Psoas muscle (tissue), 7 donors: ENCODE measurements at regions not wholly inside any gene's neighbourhood (a gene's known extent, or its start where the extent isn't known, plus 50 kb on each side); places are given as distances from the start of the nearest gene placed in this dataset.
A peak's percentile ranks its signal among the peaks of the same experiment; 100 is the strongest.

Source experiments
- ATAC-seq, 4 donors: fragments of 200-7000 bp; cut with Tn5 transposase; one replicate each; pipeline ENCODE4 v1.9.1; 2020; ENCODE audit warnings: moderate library complexity in 3 of 4, mild to moderate bottlenecking in 2 of 4
- DNase-seq, 2 donors: peaks; one replicate each; pipeline ENCODE4 v3.0.0-alpha.2; 2020
- H3K27ac ChIP-seq: fragments of 200-600 bp; one replicate; pipeline ENCODE4 v1.8.0; 2022
- H3K27me3 ChIP-seq, 3 donors: fragments of 200-600 bp in 1 of 3; one replicate each; pipeline versions ENCODE4 v1.6.1 to v1.8.0; 2013 to 2022; ENCODE audit warnings: low read length in 2 of 3, mild to moderate bottlenecking in 2 of 3, moderate library complexity in 1 of 3; ENCODE audit not compliant: insufficient read depth in 3 of 3
- H3K36me3 ChIP-seq, 2 donors: fragments of 200-600 bp in 1 of 2; one replicate each; pipeline versions ENCODE4 v1.6.1 to v1.8.0; 2013 to 2022; ENCODE audit warnings: low read depth in 1 of 2, mild to moderate bottlenecking in 1 of 2, moderate library complexity in 1 of 2; ENCODE audit not compliant: insufficient read depth in 1 of 2
- H3K4me1 ChIP-seq: fragments of 200-600 bp; one replicate; pipeline ENCODE4 v1.8.0; 2022
- H3K4me3 ChIP-seq: fragments of 200-600 bp; one replicate; pipeline ENCODE4 v1.8.0; 2022; ENCODE audit warnings: mild to moderate bottlenecking
- H3K9me3 ChIP-seq: fragments of 200-600 bp; one replicate; pipeline ENCODE4 v1.8.0; 2022
- WGBS, 3 donors: extraction: QIAGEN DNeasy Blood & Tissue Kit; methylation state at CpG; one replicate each; pipeline versions ENCODE4 v1.1.6 to v1.1.7; 2013; 5-methylcytosine and 5-hydroxymethylcytosine counted together
- intact Hi-C, 2 donors: fragments of 100-400 bp; cut with DNase I; formaldehyde crosslinking; loops; one replicate each; pipeline versions ENCODE4 v1.11.0 to v1.14.2; 2022
- TF ChIP-seq, protein P1 (sequence below): fragments of 200-600 bp; IDR thresholded peaks from one replicate; pipeline ENCODE4 v1.8.0; 2022; ENCODE audit warnings: antibody characterized with exemption
- donor health status: healthy with polysubstance abuse.
- donor health status: DM: no; HTN: no; CAD: no; lungs with moderate emphysema.
- donor health status: Bipolar disorder and iron deficiency.
- donor health status: healthy.
- donor health status: DM: yes; HTN: yes; CAD: no.
- donor health status: DM: no; HTN: no; CAD: no.
- donor health status: DM: yes; HTN: yes; CAD: no.

DNA sequence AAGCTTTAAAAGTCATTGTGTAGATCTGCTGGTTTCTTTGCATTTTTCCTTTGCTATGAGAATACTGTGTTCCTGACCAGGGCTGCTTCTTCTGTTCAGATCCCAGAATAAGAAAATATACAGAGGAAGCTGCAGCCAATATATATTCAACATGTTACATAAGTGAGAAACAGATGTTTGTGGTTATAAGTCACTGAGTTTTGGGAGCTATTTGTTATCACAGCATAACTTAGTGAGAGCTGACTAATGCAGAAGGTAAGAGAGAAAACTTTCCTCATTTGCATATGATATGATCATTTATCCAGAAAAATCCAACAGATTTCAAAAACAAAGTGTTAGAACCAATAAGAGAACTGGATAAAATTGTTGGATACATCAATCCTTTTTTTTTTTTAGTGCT is 136.3 kb upstream of the NR3C1 start:
- no peak for ATAC-seq
- Histone ChIP-seq H3K4me1 (peaks cover 19% of the 10 kb centered on the region), H3K36me3 (no peaks in the 10 kb centered on the region), H3K9me3 (no peaks in the 10 kb centered on the region), H3K4me3 (no peak overlapping the region), H3K27me3 (no peaks in the 10 kb centered on the region), H3K27ac (no peak overlapping the region)
- TF ChIP-seq, protein P1, sequence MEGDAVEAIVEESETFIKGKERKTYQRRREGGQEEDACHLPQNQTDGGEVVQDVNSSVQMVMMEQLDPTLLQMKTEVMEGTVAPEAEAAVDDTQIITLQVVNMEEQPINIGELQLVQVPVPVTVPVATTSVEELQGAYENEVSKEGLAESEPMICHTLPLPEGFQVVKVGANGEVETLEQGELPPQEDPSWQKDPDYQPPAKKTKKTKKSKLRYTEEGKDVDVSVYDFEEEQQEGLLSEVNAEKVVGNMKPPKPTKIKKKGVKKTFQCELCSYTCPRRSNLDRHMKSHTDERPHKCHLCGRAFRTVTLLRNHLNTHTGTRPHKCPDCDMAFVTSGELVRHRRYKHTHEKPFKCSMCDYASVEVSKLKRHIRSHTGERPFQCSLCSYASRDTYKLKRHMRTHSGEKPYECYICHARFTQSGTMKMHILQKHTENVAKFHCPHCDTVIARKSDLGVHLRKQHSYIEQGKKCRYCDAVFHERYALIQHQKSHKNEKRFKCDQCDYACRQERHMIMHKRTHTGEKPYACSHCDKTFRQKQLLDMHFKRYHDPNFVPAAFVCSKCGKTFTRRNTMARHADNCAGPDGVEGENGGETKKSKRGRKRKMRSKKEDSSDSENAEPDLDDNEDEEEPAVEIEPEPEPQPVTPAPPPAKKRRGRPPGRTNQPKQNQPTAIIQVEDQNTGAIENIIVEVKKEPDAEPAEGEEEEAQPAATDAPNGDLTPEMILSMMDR = no peak
- intact Hi-C loops = no loop called here
- DNase-seq = no peak

DNA sequence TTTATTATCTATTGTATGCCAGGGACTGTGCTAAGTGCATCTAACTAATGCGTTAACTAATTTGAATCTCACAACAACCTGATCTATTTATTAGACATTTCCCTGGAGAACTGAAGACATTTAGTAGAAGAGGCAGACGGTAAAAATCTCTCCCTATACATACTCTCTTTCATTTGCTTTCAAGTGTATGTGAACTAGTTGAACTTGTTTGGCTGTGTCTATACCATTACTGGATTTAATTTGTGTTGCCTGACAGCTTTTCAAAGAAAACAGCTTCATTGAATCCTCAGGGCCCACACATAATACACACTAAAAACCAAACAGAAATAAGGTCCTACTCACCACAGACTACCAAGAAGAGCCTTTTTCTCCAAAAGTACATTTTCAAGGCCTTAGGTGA is 133.6 kb upstream of the NR3C1 start:
- 94 to 98% (median 96%) methylated on average over 2 of the region's 2 CpGs for WGBS, 3 donors
- ATAC-seq (no peak), DNase-seq (no peak)
- TF ChIP-seq, protein P1 = no peak
- Histone ChIP-seq H3K4me1 (peaks cover 18% of the 10 kb centered on the region), H3K27ac (no peak overlapping the region), H3K9me3 (no peaks in the 10 kb centered on the region), H3K36me3 (no peaks in the 10 kb centered on the region), H3K27me3 (no peaks in the 10 kb centered on the region), H3K4me3 (no peak overlapping the region)
- intact Hi-C loops = no loop called here

- no peaks in the 10 kb centered on the region for H3K36me3 ChIP-seq
- H3K4me1 ChIP-seq = peaks cover 11% of the 10 kb centered on the region
- TF ChIP-seq, protein P1 = no peak
- H3K27me3 ChIP-seq = no peaks in the 10 kb centered on the region
- peak overlapping the region; percentile 58 for H3K27ac ChIP-seq
- no peaks in the 10 kb centered on the region for H3K9me3 ChIP-seq
- DNase-seq (peak in 1 of 2 donors; percentile 27), ATAC-seq (peak; percentile 67 to 96 (median 94))
- WGBS, 3 donors = 60 to 84% (median 60%) methylated on average over 3 of the region's 3 CpGs
- intact Hi-C loops = no loop called here
- no peak overlapping the region for H3K4me3 ChIP-seq
Measured at GRCh38 chr5:143536364-143536763, 132.9 kb upstream of the NR3C1 start.

DNA sequence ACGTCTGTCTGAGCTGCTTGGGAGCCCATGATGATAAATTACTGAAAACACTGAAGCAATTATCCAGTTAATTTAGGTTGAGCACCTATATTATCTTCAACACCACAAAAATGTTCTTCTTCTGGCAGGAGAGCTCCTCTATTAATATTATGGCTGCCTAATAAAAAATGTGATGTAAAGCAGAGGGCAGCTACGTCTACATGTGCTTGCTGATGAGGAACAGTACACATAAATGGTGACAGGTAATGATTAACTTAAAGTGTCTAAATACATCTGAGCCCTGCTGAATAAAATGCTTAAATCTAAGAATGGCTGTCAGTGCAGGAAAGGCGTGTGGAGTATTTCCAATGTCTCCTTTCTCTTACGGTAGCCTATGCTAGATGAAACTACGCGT is 131.3 kb upstream of the NR3C1 start:
- 89 to 93% (median 90%) methylated on average over 6 of the region's 6 CpGs for WGBS, 3 donors
- intact Hi-C loops = no loop called here
- TF ChIP-seq, protein P1 = no peak
- DNase-seq (no peak), ATAC-seq (no peak)
- Histone ChIP-seq H3K4me1 (peaks cover 3% of the 10 kb centered on the region), H3K36me3 (no peaks in the 10 kb centered on the region), H3K27ac (no peak overlapping the region), H3K27me3 (no peaks in the 10 kb centered on the region), H3K4me3 (no peak overlapping the region), H3K9me3 (no peaks in the 10 kb centered on the region)

DNA sequence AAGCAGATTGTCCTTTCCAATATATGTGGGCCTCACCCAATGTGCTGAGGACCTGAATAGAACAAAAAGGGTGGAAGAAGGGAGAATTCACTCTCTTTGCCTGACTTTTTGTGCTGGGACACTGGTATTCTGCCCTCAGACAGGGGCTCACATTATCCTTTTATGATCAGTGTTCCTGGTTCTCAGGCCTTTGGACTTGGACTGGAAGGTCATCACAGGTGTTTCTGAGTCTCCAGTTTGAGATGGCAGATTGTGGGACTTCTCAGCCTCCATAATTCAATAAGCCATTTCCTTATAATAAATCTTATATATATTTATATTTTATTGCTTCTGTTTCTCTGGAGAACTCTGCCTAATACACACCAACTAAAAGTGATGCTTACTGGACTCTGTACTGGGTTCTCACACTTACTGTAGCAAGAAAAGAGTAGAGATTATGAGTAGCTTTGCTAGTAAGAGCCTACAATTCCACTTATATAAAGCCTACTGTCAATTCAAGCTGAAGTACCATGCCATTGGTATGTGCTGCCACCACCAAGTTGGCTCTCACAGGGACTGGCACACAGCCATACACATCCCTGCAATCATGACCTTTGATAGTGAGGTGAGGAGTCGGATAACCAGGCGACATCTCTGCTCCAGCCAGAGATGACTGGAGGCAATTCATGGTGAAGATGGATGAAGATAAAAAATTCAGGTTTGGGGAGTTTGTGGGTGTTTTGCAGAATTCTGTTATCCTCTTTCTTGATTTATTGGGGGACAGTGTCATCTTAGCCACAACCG is 130.7 kb upstream of the NR3C1 start:
- TF ChIP-seq, protein P1 = no peak
- Histone ChIP-seq H3K27me3 (no peaks in the 10 kb centered on the region), H3K36me3 (no peaks in the 10 kb centered on the region), H3K4me3 (no peak overlapping the region), H3K9me3 (no peaks in the 10 kb centered on the region), H3K27ac (no peak overlapping the region), H3K4me1 (peaks cover 3% of the 10 kb centered on the region)
- WGBS, 3 donors = 51 to 64% (median 63%) methylated on average over 3 of the region's 3 CpGs
- DNase-seq = no peak
- intact Hi-C loops = no loop called here
- ATAC-seq = peak in 1 of 4 donors; percentile 40
